Psoas muscle (tissue), 7 donors: ENCODE measurements at regions not wholly inside any gene's neighbourhood (a gene's known extent, or its start where the extent isn't known, plus 50 kb on each side); places are given as distances from the start of the nearest gene placed in this dataset.

Source experiments
- ATAC-seq, 4 donors: fragments of 200-7000 bp; cut with Tn5 transposase; one replicate each; pipeline ENCODE4 v1.9.1; 2020; ENCODE audit warnings: moderate library complexity in 3 of 4, mild to moderate bottlenecking in 2 of 4
- DNase-seq, 2 donors: peaks; one replicate each; pipeline ENCODE4 v3.0.0-alpha.2; 2020
- H3K27ac ChIP-seq: fragments of 200-600 bp; one replicate; pipeline ENCODE4 v1.8.0; 2022
- H3K27me3 ChIP-seq, 3 donors: fragments of 200-600 bp in 1 of 3; one replicate each; pipeline versions ENCODE4 v1.6.1 to v1.8.0; 2013 to 2022; ENCODE audit warnings: low read length in 2 of 3, mild to moderate bottlenecking in 2 of 3, moderate library complexity in 1 of 3; ENCODE audit not compliant: insufficient read depth in 3 of 3
- H3K36me3 ChIP-seq, 2 donors: fragments of 200-600 bp in 1 of 2; one replicate each; pipeline versions ENCODE4 v1.6.1 to v1.8.0; 2013 to 2022; ENCODE audit warnings: low read depth in 1 of 2, mild to moderate bottlenecking in 1 of 2, moderate library complexity in 1 of 2; ENCODE audit not compliant: insufficient read depth in 1 of 2
- H3K4me1 ChIP-seq: fragments of 200-600 bp; one replicate; pipeline ENCODE4 v1.8.0; 2022
- H3K4me3 ChIP-seq: fragments of 200-600 bp; one replicate; pipeline ENCODE4 v1.8.0; 2022; ENCODE audit warnings: mild to moderate bottlenecking
- H3K9me3 ChIP-seq: fragments of 200-600 bp; one replicate; pipeline ENCODE4 v1.8.0; 2022
- WGBS, 3 donors: extraction: QIAGEN DNeasy Blood & Tissue Kit; methylation state at CpG; one replicate each; pipeline versions ENCODE4 v1.1.6 to v1.1.7; 2013; 5-methylcytosine and 5-hydroxymethylcytosine counted together
- intact Hi-C, 2 donors: fragments of 100-400 bp; cut with DNase I; formaldehyde crosslinking; loops; one replicate each; pipeline versions ENCODE4 v1.11.0 to v1.14.2; 2022
- TF ChIP-seq, protein P1 (sequence below): fragments of 200-600 bp; IDR thresholded peaks from one replicate; pipeline ENCODE4 v1.8.0; 2022; ENCODE audit warnings: antibody characterized with exemption
- donor health status: healthy with polysubstance abuse.
- donor health status: DM: no; HTN: no; CAD: no; lungs with moderate emphysema.
- donor health status: Bipolar disorder and iron deficiency.
- donor health status: healthy.
- donor health status: DM: yes; HTN: yes; CAD: no.
- donor health status: DM: no; HTN: no; CAD: no.
- donor health status: DM: yes; HTN: yes; CAD: no.

DNA sequence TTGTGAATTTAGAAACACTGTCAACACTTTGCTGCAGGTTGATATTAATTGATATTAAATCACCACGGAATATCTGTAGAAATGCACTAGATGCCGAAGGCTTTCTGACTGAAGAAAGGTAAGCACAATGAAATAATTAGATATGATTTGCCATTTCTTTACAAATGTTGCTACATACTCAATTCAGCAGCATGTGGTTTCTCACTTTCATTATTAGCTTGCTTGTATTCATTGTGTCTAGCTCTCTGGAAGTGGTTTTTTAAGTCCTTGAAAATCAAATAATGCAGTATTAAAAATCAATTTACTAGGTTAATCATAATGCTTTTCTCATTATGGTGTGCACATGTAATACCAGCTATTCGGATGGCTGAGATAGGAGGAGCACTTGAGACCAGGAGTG lies 231.3 kb upstream of the MARCKS start:
- no peaks in the 10 kb centered on the region for H3K27me3 ChIP-seq
- TF ChIP-seq, protein P1, sequence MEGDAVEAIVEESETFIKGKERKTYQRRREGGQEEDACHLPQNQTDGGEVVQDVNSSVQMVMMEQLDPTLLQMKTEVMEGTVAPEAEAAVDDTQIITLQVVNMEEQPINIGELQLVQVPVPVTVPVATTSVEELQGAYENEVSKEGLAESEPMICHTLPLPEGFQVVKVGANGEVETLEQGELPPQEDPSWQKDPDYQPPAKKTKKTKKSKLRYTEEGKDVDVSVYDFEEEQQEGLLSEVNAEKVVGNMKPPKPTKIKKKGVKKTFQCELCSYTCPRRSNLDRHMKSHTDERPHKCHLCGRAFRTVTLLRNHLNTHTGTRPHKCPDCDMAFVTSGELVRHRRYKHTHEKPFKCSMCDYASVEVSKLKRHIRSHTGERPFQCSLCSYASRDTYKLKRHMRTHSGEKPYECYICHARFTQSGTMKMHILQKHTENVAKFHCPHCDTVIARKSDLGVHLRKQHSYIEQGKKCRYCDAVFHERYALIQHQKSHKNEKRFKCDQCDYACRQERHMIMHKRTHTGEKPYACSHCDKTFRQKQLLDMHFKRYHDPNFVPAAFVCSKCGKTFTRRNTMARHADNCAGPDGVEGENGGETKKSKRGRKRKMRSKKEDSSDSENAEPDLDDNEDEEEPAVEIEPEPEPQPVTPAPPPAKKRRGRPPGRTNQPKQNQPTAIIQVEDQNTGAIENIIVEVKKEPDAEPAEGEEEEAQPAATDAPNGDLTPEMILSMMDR, result no peak
- H3K27ac ChIP-seq, result no peak overlapping the region
- H3K9me3 ChIP-seq, result no peaks in the 10 kb centered on the region
- peaks cover 0 to 41% of the 10 kb centered on the region in 2 donors for H3K36me3 ChIP-seq
- H3K4me1 ChIP-seq, result peaks cover 18% of the 10 kb centered on the region
- no peak for DNase-seq
- H3K4me3 ChIP-seq, result no peak overlapping the region
- no peak for ATAC-seq
- 75 to 85% (median 83%) methylated on average over 3 of the region's 3 CpGs for WGBS, 3 donors
- intact Hi-C loops, result no loop called here

- no peak overlapping the region for H3K4me3 ChIP-seq
- H3K4me1 ChIP-seq, result peaks cover 18% of the 10 kb centered on the region
- H3K27me3 ChIP-seq, result no peaks in the 10 kb centered on the region
- 31 to 46% (median 37%) methylated on average over 1 of the region's 1 CpG for WGBS, 3 donors
- H3K9me3 ChIP-seq, result no peaks in the 10 kb centered on the region
- no peak overlapping the region for H3K27ac ChIP-seq
- TF ChIP-seq, protein P1, result no peak
- H3K36me3 ChIP-seq, result peaks cover 0 to 35% of the 10 kb centered on the region in 2 donors
- ATAC-seq (no peak), DNase-seq (no peak)
- intact Hi-C loops, result no loop called here
These were observed 230.7 kb upstream of the MARCKS start for GRCh38 chr6:113626475-113626874.

- ATAC-seq, result no peak
- no peak overlapping the region for H3K4me3 ChIP-seq
- 83 to 86% (median 83%) methylated on average over 2 of the region's 2 CpGs for WGBS, 3 donors
- TF ChIP-seq, protein P1, result no peak
- H3K36me3 ChIP-seq, result peaks cover 0 to 28% of the 10 kb centered on the region in 2 donors
- H3K27me3 ChIP-seq, result no peaks in the 10 kb centered on the region
- no peak for DNase-seq
- H3K27ac ChIP-seq, result peak overlapping the region; percentile 91
- intact Hi-C loops, result no loop called here
- H3K4me1 ChIP-seq, result peaks cover 18% of the 10 kb centered on the region
- H3K9me3 ChIP-seq, result no peaks in the 10 kb centered on the region
These were observed 229.7 kb upstream of the MARCKS start for GRCh38 chr6:113627480-113627879.

- Histone ChIP-seq H3K4me3 (peak overlapping the region; percentile 69), H3K9me3 (no peaks in the 10 kb centered on the region), H3K4me1 (peaks cover 28% of the 10 kb centered on the region), H3K27ac (peak overlapping the region; percentile 91), H3K36me3 (peaks cover 0 to 16% of the 10 kb centered on the region in 2 donors), H3K27me3 (no peaks in the 10 kb centered on the region)
- no peak for ATAC-seq
- TF ChIP-seq, protein P1, result no peak
- DNase-seq, result no peak
- intact Hi-C loops, result no loop called here
These were observed 227.9 kb upstream of the MARCKS start for GRCh38 chr6:113629256-113629655.
